ENCODE measurements at regions not wholly inside any gene's neighbourhood (a gene's known extent, or its start where the extent isn't known, plus 50 kb on each side); places are given as distances from the start of the nearest gene placed in this dataset.

DNA sequence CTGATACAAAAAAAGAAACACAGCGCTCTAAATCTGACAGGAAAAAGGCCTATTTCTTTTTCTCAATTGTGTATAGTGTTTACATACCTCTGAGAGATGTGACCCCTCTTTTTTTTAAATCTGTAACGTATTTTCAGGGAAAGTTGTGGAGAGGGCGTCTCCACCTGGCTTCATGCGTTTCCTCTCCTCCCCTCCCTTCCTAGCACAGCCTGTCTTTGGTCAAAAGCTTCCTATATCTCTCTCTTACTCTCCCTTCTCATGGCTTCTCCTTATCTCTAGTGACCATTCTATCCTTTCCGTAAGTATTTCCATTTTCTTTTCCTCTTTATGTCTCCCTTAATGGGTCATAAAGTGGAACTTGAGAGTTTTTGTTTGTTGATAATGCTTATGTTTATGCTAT is 458.9 kb downstream of the HACE1 start:
- TF ChIP-seq EZH2 (conservative IDR thresholded peaks at IDR 0.05; ENCODE audit: low read depth, low read length) (no peak), PRDM10 (CRISPR knock-in tag; IDR thresholded peaks at IDR 0.05; ENCODE audit: low read depth) (no peak), DRAP1 (CRISPR knock-in tag; IDR thresholded peaks at IDR 0.05) (no peak), BHLHE40 (IDR thresholded peaks at IDR 0.05; ENCODE audit: low read length) (no peak), ELF3 (CRISPR knock-in tag; IDR thresholded peaks at IDR 0.05) (no peak), ZNF282 (IDR thresholded peaks at IDR 0.05; ENCODE audit: partially characterized antibody) (no peak)
- TF ChIP-seq, protein P1, sequence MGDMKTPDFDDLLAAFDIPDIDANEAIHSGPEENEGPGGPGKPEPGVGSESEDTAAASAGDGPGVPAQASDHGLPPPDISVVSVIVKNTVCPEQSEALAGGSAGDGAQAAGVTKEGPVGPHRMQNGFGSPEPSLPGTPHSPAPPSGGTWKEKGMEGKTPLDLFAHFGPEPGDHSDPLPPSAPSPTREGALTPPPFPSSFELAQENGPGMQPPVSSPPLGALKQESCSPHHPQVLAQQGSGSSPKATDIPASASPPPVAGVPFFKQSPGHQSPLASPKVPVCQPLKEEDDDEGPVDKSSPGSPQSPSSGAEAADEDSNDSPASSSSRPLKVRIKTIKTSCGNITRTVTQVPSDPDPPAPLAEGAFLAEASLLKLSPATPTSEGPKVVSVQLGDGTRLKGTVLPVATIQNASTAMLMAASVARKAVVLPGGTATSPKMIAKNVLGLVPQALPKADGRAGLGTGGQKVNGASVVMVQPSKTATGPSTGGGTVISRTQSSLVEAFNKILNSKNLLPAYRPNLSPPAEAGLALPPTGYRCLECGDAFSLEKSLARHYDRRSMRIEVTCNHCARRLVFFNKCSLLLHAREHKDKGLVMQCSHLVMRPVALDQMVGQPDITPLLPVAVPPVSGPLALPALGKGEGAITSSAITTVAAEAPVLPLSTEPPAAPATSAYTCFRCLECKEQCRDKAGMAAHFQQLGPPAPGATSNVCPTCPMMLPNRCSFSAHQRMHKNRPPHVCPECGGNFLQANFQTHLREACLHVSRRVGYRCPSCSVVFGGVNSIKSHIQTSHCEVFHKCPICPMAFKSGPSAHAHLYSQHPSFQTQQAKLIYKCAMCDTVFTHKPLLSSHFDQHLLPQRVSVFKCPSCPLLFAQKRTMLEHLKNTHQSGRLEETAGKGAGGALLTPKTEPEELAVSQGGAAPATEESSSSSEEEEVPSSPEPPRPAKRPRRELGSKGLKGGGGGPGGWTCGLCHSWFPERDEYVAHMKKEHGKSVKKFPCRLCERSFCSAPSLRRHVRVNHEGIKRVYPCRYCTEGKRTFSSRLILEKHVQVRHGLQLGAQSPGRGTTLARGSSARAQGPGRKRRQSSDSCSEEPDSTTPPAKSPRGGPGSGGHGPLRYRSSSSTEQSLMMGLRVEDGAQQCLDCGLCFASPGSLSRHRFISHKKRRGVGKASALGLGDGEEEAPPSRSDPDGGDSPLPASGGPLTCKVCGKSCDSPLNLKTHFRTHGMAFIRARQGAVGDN (CRISPR knock-in tag; IDR thresholded peaks at IDR 0.05) = no peak
- TF ChIP-seq, protein P2, sequence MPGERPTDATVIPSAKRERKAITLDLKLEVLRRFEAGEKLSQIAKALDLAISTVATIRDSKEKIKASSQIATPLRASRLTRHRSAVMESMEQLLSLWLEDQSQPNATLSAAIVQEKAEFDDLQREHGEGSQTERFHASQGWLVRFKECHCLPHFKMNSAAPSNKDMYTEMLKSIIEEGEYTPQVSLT (CRISPR knock-in tag; IDR thresholded peaks at IDR 0.05; ENCODE audit: borderline replicate concordance, low read depth) = no peak

Measured in HepG2 (cell line).